WTC11 (cell line): ENCODE measurements at regions not wholly inside any gene's neighbourhood (a gene's known extent, or its start where the extent isn't known, plus 50 kb on each side); places are given as distances from the start of the nearest gene placed in this dataset.

ENCODE experiments used
- ERG ChIP-seq: fragments of 250-450 bp; sonication (Bioruptor Pico); IDR thresholded peaks from 2 replicates; pipeline ENCODE4 v1.8.0; 2021; ENCODE audit warnings: mild to moderate bottlenecking
- FOXK1 ChIP-seq: sonication (generic); formaldehyde crosslinking; IDR thresholded peaks from 2 replicates; pipeline ENCODE4 v1.8.0; 2022; ENCODE audit warnings: mild to moderate bottlenecking, moderate library complexity, missing genetic modification reagents
- GABPB1 ChIP-seq: sonication (generic); formaldehyde crosslinking; IDR thresholded peaks from 2 replicates; pipeline ENCODE4 v1.8.1; 2023; ENCODE audit warnings: mild to moderate bottlenecking, missing genetic modification reagents
- HMGXB4 ChIP-seq: sonication (generic); formaldehyde crosslinking; IDR thresholded peaks from 2 replicates; pipeline ENCODE4 v1.8.1; 2023; ENCODE audit warnings: mild to moderate bottlenecking, moderate library complexity, missing genetic modification reagents
- MXD4 ChIP-seq: fragments of 250-450 bp; sonication (Bioruptor Pico); IDR thresholded peaks from 2 replicates; pipeline ENCODE4 v1.8.0; 2021; ENCODE audit warnings: mild to moderate bottlenecking, moderate library complexity, borderline replicate concordance
- NFYB ChIP-seq: sonication (generic); formaldehyde crosslinking; conservative IDR thresholded peaks from 2 replicates; pipeline ENCODE4 v1.8.0; 2022; ENCODE audit warnings: low read depth, missing genetic modification reagents
- NR1H2 ChIP-seq: sonication (generic); formaldehyde crosslinking; IDR thresholded peaks from 2 replicates; pipeline ENCODE4 v1.9.0; 2021; ENCODE audit warnings: mild to moderate bottlenecking, moderate library complexity, missing genetic modification reagents
- TCF7 ChIP-seq: sonication (generic); formaldehyde crosslinking; IDR thresholded peaks from 2 replicates; pipeline ENCODE4 v1.8.0; 2022; ENCODE audit warnings: mild to moderate bottlenecking, low read depth, missing genetic modification reagents, moderate library complexity
- USF2 ChIP-seq: sonication (generic); formaldehyde crosslinking; IDR thresholded peaks from 2 replicates; pipeline ENCODE4 v1.8.1; 2023; ENCODE audit warnings: mild to moderate bottlenecking, missing genetic modification reagents, moderate library complexity
- ZNF263 ChIP-seq: sonication (generic); formaldehyde crosslinking; IDR thresholded peaks from 2 replicates; pipeline ENCODE4 v1.8.1; 2022; ENCODE audit warnings: low read depth, mild to moderate bottlenecking, moderate library complexity, missing genetic modification reagents
- TF ChIP-seq, protein P1 (sequence below): fragments of 200-600 bp; IDR thresholded peaks from 2 replicates; pipeline ENCODE4 v1.8.0; 2022; ENCODE audit warnings: antibody characterized with exemption

GRCh38 chr1:219806642-219807041, 121.7 kb downstream of the SLC30A10 start:
- TF ChIP-seq, protein P1, sequence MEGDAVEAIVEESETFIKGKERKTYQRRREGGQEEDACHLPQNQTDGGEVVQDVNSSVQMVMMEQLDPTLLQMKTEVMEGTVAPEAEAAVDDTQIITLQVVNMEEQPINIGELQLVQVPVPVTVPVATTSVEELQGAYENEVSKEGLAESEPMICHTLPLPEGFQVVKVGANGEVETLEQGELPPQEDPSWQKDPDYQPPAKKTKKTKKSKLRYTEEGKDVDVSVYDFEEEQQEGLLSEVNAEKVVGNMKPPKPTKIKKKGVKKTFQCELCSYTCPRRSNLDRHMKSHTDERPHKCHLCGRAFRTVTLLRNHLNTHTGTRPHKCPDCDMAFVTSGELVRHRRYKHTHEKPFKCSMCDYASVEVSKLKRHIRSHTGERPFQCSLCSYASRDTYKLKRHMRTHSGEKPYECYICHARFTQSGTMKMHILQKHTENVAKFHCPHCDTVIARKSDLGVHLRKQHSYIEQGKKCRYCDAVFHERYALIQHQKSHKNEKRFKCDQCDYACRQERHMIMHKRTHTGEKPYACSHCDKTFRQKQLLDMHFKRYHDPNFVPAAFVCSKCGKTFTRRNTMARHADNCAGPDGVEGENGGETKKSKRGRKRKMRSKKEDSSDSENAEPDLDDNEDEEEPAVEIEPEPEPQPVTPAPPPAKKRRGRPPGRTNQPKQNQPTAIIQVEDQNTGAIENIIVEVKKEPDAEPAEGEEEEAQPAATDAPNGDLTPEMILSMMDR = no peak
- no peak for TF ChIP-seq ZNF263 (CRISPR knock-in tag)
- TF ChIP-seq NR1H2 (CRISPR knock-in tag) = no peak
- no peak for TF ChIP-seq ERG (CRISPR knock-in tag)
- no peak for TF ChIP-seq USF2 (CRISPR knock-in tag)
- no peak for TF ChIP-seq GABPB1 (CRISPR knock-in tag)
- no peak for TF ChIP-seq MXD4 (CRISPR knock-in tag)
- TF ChIP-seq FOXK1 = no peak
- TF ChIP-seq TCF7 = no peak
- TF ChIP-seq HMGXB4 (CRISPR knock-in tag) = no peak
- no peak for TF ChIP-seq NFYB (CRISPR knock-in tag)
